ENCODE measurements at regions not wholly inside any gene's neighbourhood (a gene's known extent, or its start where the extent isn't known, plus 50 kb on each side); places are given as distances from the start of the nearest gene placed in this dataset.

DNA sequence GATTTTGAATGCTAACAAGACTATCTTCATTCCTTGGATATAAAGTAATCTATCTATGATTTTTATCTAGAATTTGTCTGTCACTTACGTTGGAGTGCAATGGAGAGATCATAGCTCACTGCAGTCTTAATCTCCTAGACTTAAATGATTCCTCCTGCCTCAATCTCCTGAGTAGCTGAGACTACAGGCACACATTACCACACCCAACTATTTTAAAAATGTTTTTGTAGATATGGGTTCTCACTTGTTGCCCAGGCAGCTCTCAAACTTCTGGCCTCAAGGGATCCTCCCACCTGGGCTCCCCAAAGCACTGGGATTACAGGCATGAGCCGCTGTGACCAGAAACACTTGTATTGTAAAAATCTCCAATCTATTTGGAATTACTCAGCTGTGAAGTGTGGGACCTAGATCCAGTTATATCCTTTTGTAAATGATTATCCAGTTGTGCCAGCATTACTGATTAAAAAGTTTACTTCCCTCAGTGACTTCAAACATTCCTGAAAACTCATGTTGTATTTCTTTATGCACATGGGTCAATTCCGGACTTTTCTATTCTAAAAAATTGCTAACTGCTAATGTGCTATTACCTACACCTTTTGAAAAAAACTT, 1793.8 kb upstream of the WWC1 start:
- Histone ChIP-seq H3K4me1 (ENCODE audit: insufficient read depth, poor library complexity, severe bottlenecking) (no peaks in the 10 kb centered on the region), H3K27me3 (ENCODE audit: insufficient read depth, poor library complexity, severe bottlenecking) (peaks cover 3% of the 10 kb centered on the region), H3K36me3 (ENCODE audit: low read depth) (no peaks in the 10 kb centered on the region), H3K27ac (ENCODE audit: poor library complexity, severe bottlenecking) (no peak overlapping the region), H3K4me3 (ENCODE audit: severe bottlenecking) (no peak overlapping the region), H3K9me3 (ENCODE audit: severe bottlenecking) (no peaks in the 10 kb centered on the region)
- TF ChIP-seq, protein P1, sequence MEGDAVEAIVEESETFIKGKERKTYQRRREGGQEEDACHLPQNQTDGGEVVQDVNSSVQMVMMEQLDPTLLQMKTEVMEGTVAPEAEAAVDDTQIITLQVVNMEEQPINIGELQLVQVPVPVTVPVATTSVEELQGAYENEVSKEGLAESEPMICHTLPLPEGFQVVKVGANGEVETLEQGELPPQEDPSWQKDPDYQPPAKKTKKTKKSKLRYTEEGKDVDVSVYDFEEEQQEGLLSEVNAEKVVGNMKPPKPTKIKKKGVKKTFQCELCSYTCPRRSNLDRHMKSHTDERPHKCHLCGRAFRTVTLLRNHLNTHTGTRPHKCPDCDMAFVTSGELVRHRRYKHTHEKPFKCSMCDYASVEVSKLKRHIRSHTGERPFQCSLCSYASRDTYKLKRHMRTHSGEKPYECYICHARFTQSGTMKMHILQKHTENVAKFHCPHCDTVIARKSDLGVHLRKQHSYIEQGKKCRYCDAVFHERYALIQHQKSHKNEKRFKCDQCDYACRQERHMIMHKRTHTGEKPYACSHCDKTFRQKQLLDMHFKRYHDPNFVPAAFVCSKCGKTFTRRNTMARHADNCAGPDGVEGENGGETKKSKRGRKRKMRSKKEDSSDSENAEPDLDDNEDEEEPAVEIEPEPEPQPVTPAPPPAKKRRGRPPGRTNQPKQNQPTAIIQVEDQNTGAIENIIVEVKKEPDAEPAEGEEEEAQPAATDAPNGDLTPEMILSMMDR (IDR thresholded peaks at IDR 0.05; ENCODE audit: poor library complexity, severe bottlenecking): no peak
- ATAC-seq (ENCODE audit: low read depth) (no peak), DNase-seq (ENCODE audit: low spot score) (no peak)

- Histone ChIP-seq H3K27ac (ENCODE audit: poor library complexity, severe bottlenecking) (no peak overlapping the region), H3K9me3 (ENCODE audit: severe bottlenecking) (no peaks in the 10 kb centered on the region), H3K4me1 (ENCODE audit: insufficient read depth, poor library complexity, severe bottlenecking) (no peaks in the 10 kb centered on the region), H3K27me3 (ENCODE audit: insufficient read depth, poor library complexity, severe bottlenecking) (peaks cover 3% of the 10 kb centered on the region), H3K36me3 (ENCODE audit: low read depth) (no peaks in the 10 kb centered on the region), H3K4me3 (ENCODE audit: severe bottlenecking) (no peak overlapping the region)
- TF ChIP-seq, protein P1 (IDR thresholded peaks at IDR 0.05; ENCODE audit: poor library complexity, severe bottlenecking): no peak
- no peak for ATAC-seq (ENCODE audit: low read depth)
- no peak for DNase-seq (ENCODE audit: low spot score)
Observed at GRCh38 chr5:166499447-166500240, 1791.8 kb upstream of the WWC1 start.

GRCh38 chr5:166503506-166503905, 1787.9 kb upstream of the WWC1 start:
- no peaks in the 10 kb centered on the region for H3K27me3 ChIP-seq (ENCODE audit: insufficient read depth, poor library complexity, severe bottlenecking)
- TF ChIP-seq, protein P1 (IDR thresholded peaks at IDR 0.05; ENCODE audit: poor library complexity, severe bottlenecking): no peak
- no peak overlapping the region for H3K27ac ChIP-seq (ENCODE audit: poor library complexity, severe bottlenecking)
- H3K36me3 ChIP-seq (ENCODE audit: low read depth): no peaks in the 10 kb centered on the region
- DNase-seq (ENCODE audit: low spot score) (no peak), ATAC-seq (ENCODE audit: low read depth) (no peak)
- H3K9me3 ChIP-seq (ENCODE audit: severe bottlenecking): no peaks in the 10 kb centered on the region
- H3K4me1 ChIP-seq (ENCODE audit: insufficient read depth, poor library complexity, severe bottlenecking): no peaks in the 10 kb centered on the region
- H3K4me3 ChIP-seq (ENCODE audit: severe bottlenecking): no peak overlapping the region

GRCh38 chr5:166505067-166505466, 1786.4 kb upstream of the WWC1 start:
- no peaks in the 10 kb centered on the region for H3K36me3 ChIP-seq (ENCODE audit: low read depth)
- TF ChIP-seq, protein P1 (IDR thresholded peaks at IDR 0.05; ENCODE audit: poor library complexity, severe bottlenecking): no peak
- ATAC-seq (ENCODE audit: low read depth) (no peak), DNase-seq (ENCODE audit: low spot score) (no peak)
- no peak overlapping the region for H3K4me3 ChIP-seq (ENCODE audit: severe bottlenecking)
- no peak overlapping the region for H3K27ac ChIP-seq (ENCODE audit: poor library complexity, severe bottlenecking)
- H3K27me3 ChIP-seq (ENCODE audit: insufficient read depth, poor library complexity, severe bottlenecking): no peaks in the 10 kb centered on the region
- no peaks in the 10 kb centered on the region for H3K9me3 ChIP-seq (ENCODE audit: severe bottlenecking)
- H3K4me1 ChIP-seq (ENCODE audit: insufficient read depth, poor library complexity, severe bottlenecking): no peaks in the 10 kb centered on the region

DNA sequence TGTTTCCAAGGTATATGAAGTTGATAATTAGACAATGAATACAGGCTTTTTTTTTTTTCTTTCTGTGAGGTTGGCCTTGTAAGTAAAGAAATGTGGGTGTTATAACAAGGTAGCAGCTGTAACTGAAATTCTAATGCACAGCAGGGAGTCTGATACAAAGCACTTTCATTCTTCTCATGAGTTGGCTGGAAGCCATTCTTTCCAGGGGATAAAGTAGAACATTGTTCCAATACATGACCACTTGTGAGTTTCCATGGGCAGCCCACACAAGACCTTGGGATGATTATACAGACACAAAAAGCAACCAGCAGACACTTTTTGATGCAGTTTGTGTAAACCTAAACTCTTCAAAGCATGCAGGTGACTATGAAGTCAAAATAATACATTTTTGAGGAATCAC, 1785.9 kb upstream of the WWC1 start:
- DNase-seq (ENCODE audit: low spot score) (no peak), ATAC-seq (ENCODE audit: low read depth) (no peak)
- Histone ChIP-seq H3K27ac (ENCODE audit: poor library complexity, severe bottlenecking) (no peak overlapping the region), H3K4me3 (ENCODE audit: severe bottlenecking) (no peak overlapping the region), H3K9me3 (ENCODE audit: severe bottlenecking) (no peaks in the 10 kb centered on the region), H3K36me3 (ENCODE audit: low read depth) (no peaks in the 10 kb centered on the region), H3K4me1 (ENCODE audit: insufficient read depth, poor library complexity, severe bottlenecking) (no peaks in the 10 kb centered on the region), H3K27me3 (ENCODE audit: insufficient read depth, poor library complexity, severe bottlenecking) (no peaks in the 10 kb centered on the region)
- TF ChIP-seq, protein P1 (IDR thresholded peaks at IDR 0.05; ENCODE audit: poor library complexity, severe bottlenecking): no peak
